A549 (cell line): ENCODE measurements at regions not wholly inside any gene's neighbourhood (a gene's known extent, or its start where the extent isn't known, plus 50 kb on each side); places are given as distances from the start of the nearest gene placed in this dataset.

Experiments
- ATAC-seq, 2 experiments: fragments of 200-7000 bp in 1 of 2; fragments of >200 bp in 1 of 2; cut with Nextera tagmentation in 1 of 2; cut with Tn5 transposase in 1 of 2; 3 replicates each; pipeline versions ENCODE4 v1.8.0 to v1.9.1; 2018 to 2020; ENCODE audit warnings: mild to moderate bottlenecking in 1 of 2, moderate library complexity in 1 of 2
- CTCF ChIA-PET: fragments of 300-600 bp; sonication (Branson Sonifier 250); formaldehyde crosslinking; extraction: SDS; loops from one replicate; lab custom pipeline; 2021; ENCODE audit warnings: antibody characterized with exemption, inconsistent platforms; lab: Yijun Ruan, JAX
- POLR2A ChIA-PET: fragments of 350-600 bp; formaldehyde crosslinking; extraction: SDS; loops from one replicate; lab custom pipeline; 2021; ENCODE audit warnings: antibody characterized with exemption, inconsistent platforms; lab: Yijun Ruan, JAX
- DNase-seq, 2 experiments: peaks; one replicate each; pipeline versions ENCODE4 v3.0.0 to v3.0.0-alpha.2; 2011 to 2016; ENCODE audit warnings: low read depth in 1 of 2, low spot score in 1 of 2
- FAIRE-seq: peaks from 2 replicates; lab custom pipeline; 2011; peaks lifted over from hg19 to GRCh38; lab: Jason Lieb, UNC
- H3K27ac ChIP-seq, 2 experiments: fragments of >200 bp; sonication (Bioruptor Twin); formaldehyde crosslinking; 3 replicates each; pipeline ENCODE4 v1.5.1; 2016 to 2017
- H3K4me1 ChIP-seq: fragments of >200 bp; sonication (Bioruptor Twin); formaldehyde crosslinking; 3 replicates; pipeline ENCODE4 v1.6.1; 2016
- H3K4me2 ChIP-seq: fragments of >200 bp; sonication (Bioruptor Twin); formaldehyde crosslinking; 3 replicates; pipeline ENCODE4 v1.6.1; 2016
- H3K4me3 ChIP-seq: fragments of >200 bp; sonication (Bioruptor Twin); formaldehyde crosslinking; 3 replicates; pipeline ENCODE4 v1.5.1; 2016
- H3K9me3 ChIP-seq: fragments of >200 bp; sonication (Bioruptor Twin); formaldehyde crosslinking; 3 replicates; pipeline ENCODE4 v1.6.1; 2016
- BHLHE40 ChIP-seq: IDR thresholded peaks from 2 replicates; pipeline ENCODE4 v1.6.1; 2012; ENCODE audit warnings: low read depth, low read length, inconsistent platforms
- CBX8 ChIP-seq: fragments of 200-600 bp; sonication (generic); IDR thresholded peaks from 2 replicates; pipeline ENCODE4 v1.6.1; 2016
- CHD4 ChIP-seq: fragments of 200-600 bp; sonication (generic); IDR thresholded peaks from 2 replicates; pipeline ENCODE4 v1.6.1; 2016; ENCODE audit warnings: antibody characterized with exemption, mild to moderate bottlenecking, borderline replicate concordance
- CTCF ChIP-seq: fragments of >200 bp; sonication (Bioruptor Twin); formaldehyde crosslinking; IDR thresholded peaks from 3 replicates; pipeline ENCODE4 v1.5.1; 2016
- EP300 ChIP-seq, 2 experiments: fragments of >200 bp; sonication (Bioruptor Twin); formaldehyde crosslinking; IDR thresholded peaks; 2 replicates in 1 of 2; 3 replicates in 1 of 2; pipeline ENCODE4 v1.6.1; 2016 to 2017
- ESRRA ChIP-seq: fragments of 150-350 bp; IDR thresholded peaks from 2 replicates; pipeline ENCODE4 v1.6.1; 2014; ENCODE audit warnings: mild to moderate bottlenecking, low read length, borderline replicate concordance
- HMGXB4 ChIP-seq: fragments of 250-450 bp; sonication (Bioruptor Pico); IDR thresholded peaks from 2 replicates; pipeline ENCODE4 v1.5.0; 2021; ENCODE audit warnings: mild to moderate bottlenecking, moderate library complexity, borderline replicate concordance
- HOXB5 ChIP-seq: fragments of 250-450 bp; sonication (Bioruptor Pico); IDR thresholded peaks from 2 replicates; pipeline ENCODE4 v1.5.0; 2020; ENCODE audit warnings: mild to moderate bottlenecking, moderate library complexity
- NFE2L2 ChIP-seq: fragments of 150-350 bp; conservative IDR thresholded peaks from 2 replicates; pipeline ENCODE4 v1.6.1; 2014; ENCODE audit warnings: low read length
- PHF8 ChIP-seq: fragments of 200-600 bp; sonication (generic); IDR thresholded peaks from 2 replicates; pipeline ENCODE4 v1.6.1; 2016; ENCODE audit warnings: low read depth, mild to moderate bottlenecking, antibody characterized with exemption, moderate library complexity, borderline replicate concordance
- RAD21 ChIP-seq, 2 experiments: fragments of >200 bp in 1 of 2; sonication (Bioruptor Twin) in 1 of 2; formaldehyde crosslinking in 1 of 2; IDR thresholded peaks in 1 of 2; conservative IDR thresholded peaks in 1 of 2; 2 replicates in 1 of 2; 3 replicates in 1 of 2; pipeline ENCODE4 v1.6.1; 2012 to 2018; ENCODE audit warnings: inconsistent platforms in 1 of 2
- REST ChIP-seq: fragments of 200-600 bp; sonication (generic); IDR thresholded peaks from 2 replicates; pipeline ENCODE4 v1.6.1; 2016; ENCODE audit warnings: antibody characterized with exemption, mild to moderate bottlenecking, moderate library complexity
- TP53 ChIP-seq: fragments of 250-450 bp; sonication (Bioruptor Pico); IDR thresholded peaks from 2 replicates; pipeline ENCODE4 v1.5.0; 2021; ENCODE audit warnings: mild to moderate bottlenecking, moderate library complexity
- ZC3H11A ChIP-seq: fragments of 450-650 bp; IDR thresholded peaks from 2 replicates; pipeline ENCODE4 v1.6.1; 2014; ENCODE audit warnings: antibody characterized with exemption, mild to moderate bottlenecking
- ZNF302 ChIP-seq: fragments of 250-450 bp; sonication (Bioruptor Pico); IDR thresholded peaks from 2 replicates; pipeline ENCODE4 v1.9.0; 2021; ENCODE audit warnings: inconsistent platforms, mild to moderate bottlenecking, moderate library complexity
- WGBS: methylation state at CpG from one replicate; pipeline ENCODE4 v1.1.6; 2017; ENCODE audit errors: missing lambda C conversion rate; 5-methylcytosine and 5-hydroxymethylcytosine counted together
- TF ChIP-seq, protein P1 (sequence below): fragments of 150-350 bp; IDR thresholded peaks from 2 replicates; pipeline ENCODE4 v1.6.1; 2014; ENCODE audit warnings: low read depth, mild to moderate bottlenecking, low read length

GRCh38 chr12:126998747-126999285 is 1268.2 kb upstream of the TMEM132C start (continued):
- TF ChIP-seq HMGXB4 (CRISPR knock-in tag) (no peak), TP53 (CRISPR knock-in tag) (no peak), RAD21 (conservative IDR thresholded peaks at IDR 0.05 in 1 of 2, IDR thresholded peaks at IDR 0.05 in 1 of 2) (no peak), ESRRA (no peak), PHF8 (no peak)
- TF ChIP-seq, protein P1, sequence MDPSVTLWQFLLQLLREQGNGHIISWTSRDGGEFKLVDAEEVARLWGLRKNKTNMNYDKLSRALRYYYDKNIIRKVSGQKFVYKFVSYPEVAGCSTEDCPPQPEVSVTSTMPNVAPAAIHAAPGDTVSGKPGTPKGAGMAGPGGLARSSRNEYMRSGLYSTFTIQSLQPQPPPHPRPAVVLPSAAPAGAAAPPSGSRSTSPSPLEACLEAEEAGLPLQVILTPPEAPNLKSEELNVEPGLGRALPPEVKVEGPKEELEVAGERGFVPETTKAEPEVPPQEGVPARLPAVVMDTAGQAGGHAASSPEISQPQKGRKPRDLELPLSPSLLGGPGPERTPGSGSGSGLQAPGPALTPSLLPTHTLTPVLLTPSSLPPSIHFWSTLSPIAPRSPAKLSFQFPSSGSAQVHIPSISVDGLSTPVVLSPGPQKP = no peak
- TF ChIP-seq, all 56 proteins: peak for 0

DNA sequence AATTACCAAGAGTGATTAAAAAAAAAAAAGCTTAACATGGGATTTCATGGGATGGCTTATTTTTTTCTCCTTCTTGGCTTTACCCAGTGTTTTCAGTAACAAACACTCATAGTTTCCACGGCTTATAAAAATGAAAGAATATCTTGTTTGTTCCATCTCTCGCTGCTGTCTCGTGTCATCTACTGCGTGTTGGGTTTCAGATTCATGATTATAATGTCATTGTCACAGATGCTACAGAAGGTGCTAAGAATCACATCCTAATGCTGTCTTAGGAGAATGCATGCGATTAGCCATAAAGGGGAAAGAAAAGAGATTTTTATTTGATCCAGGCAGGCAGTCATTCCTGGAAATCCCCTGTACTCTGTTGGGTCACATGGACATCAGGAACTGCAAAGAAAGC is 1267.6 kb upstream of the TMEM132C start:
- H3K4me1 ChIP-seq = no peaks in the 10 kb centered on the region
- H3K4me2 ChIP-seq = no peak overlapping the region
- DNase-seq = no peak
- ChIA-PET POLR2A (no interaction called here), CTCF (no interaction called here)
- no peak for ATAC-seq
- FAIRE-seq = no peak
- no peak overlapping the region for H3K27ac ChIP-seq
- H3K9me3 ChIP-seq = no peaks in the 10 kb centered on the region
- 58% methylated on average over 5 of the region's 5 CpGs for WGBS
- no peak overlapping the region for H3K4me3 ChIP-seq
- TF ChIP-seq PHF8 (no peak), HOXB5 (CRISPR knock-in tag) (no peak), CTCF (no peak), CHD4 (no peak), NFE2L2 (no peak), BHLHE40 (no peak), CBX8 (no peak), ZNF302 (CRISPR knock-in tag) (no peak), REST (no peak), ZC3H11A (no peak), EP300 (IDR thresholded peaks at IDR 0.05) (no peak)
